Activated CD4-positive, CD25-positive, alpha-beta regulatory T cell treated with anti-CD3 and anti-CD28 coated beads, Interleukin-2, amount 50 U/mL, for 72 hours (primary cell): ENCODE measurements at regions not wholly inside any gene's neighbourhood (a gene's known extent, or its start where the extent isn't known, plus 50 kb on each side); places are given as distances from the start of the nearest gene placed in this dataset.

Experiments
- DNase-seq: peaks from one replicate; pipeline ENCODE4 v3.0.0; 2021

- DNase-seq: no peak
Observed at GRCh38 chr15:58330741-58331559, 100.8 kb upstream of the LIPC start.

DNA sequence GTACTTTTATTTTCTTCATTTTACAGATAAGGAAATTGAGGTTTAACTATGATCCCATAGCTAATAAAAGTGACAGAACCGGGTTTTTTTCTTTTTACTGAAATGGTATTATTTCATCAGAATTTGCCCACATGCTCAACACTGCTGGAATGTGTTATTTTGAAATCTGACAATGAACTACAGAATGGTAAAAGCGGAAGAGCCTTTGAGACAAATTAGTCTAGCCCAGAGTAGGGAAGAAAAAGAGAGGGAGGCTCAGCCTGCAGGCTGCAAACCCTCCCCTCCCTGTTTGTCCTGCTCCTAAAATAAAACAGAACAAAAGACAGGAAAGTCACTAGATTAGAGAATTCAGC, 100.3 kb upstream of the LIPC start:
- no peak for DNase-seq

GRCh38 chr15:58331913-58332675, 99.7 kb upstream of the LIPC start:
- DNase-seq: peak; percentile 75

- DNase-seq: no peak
Observed at GRCh38 chr15:58332676-58333400, 99.0 kb upstream of the LIPC start.

DNA sequence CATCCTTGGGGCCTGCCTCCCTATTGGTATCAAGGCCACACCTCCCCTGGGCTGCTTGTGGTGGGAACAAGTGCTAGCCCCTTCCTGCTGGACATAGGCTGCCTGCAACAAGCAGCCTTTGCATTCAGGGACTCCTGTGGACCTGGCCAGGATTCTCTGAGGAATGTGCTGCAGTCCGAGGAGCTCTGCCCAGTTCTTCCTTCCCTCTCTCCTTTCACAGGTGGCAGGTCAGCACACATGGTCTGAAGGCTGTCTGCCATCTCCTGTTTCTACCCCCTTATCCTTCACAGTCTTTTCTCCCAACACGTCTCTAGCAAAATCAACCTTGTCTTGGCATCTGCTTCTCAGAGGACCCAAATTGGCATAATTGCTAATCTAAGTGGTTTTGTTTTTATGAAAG, 97.0 kb upstream of the LIPC start:
- no peak for DNase-seq

GRCh38 chr15:58336161-58336560, 95.6 kb upstream of the LIPC start:
- DNase-seq: no peak

- DNase-seq: no peak
Observed at GRCh38 chr15:58340176-58340575, 91.6 kb upstream of the LIPC start.

- no peak for DNase-seq
Observed at GRCh38 chr15:58342508-58342907, 89.3 kb upstream of the LIPC start.

DNA sequence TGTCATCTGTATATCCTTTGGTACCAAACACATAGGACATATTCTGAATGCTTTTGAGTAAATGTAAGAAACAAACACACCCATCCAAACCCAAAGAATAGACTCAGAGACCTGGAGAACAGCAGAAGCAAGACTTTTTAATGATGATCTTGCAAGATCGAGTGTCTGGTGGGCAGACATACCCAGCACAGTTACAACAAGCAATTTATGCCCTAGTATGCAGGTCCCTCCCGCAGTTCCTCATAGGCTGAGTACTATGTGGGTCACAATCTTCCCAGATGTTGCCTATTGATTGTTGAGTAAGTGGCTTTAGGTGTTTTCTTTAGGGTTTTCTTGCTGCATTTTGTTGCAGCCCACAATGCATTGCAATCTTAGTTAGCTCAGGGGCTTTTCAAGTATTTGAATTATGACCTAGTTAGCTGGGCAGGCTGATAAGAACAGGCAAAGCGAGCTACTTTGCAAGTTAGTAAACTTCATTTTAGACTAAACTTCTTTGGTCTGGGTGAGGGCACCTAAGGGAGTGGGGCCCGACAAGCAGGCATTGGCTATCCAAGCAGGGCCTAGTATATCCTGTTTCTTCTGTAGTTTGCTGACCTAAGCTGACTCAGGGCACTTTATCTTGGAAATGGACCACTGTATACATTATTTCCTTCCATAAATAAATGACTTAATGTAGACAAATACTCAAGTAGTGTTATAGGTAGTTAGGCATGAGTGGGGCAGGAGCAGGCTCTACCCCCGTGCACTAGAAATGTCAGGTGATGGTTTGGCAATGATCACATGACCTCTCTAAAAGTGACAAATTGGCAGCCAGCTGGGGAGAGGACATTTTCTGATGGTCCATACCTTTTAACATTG, 87.3 kb upstream of the LIPC start:
- DNase-seq: no peak

DNA sequence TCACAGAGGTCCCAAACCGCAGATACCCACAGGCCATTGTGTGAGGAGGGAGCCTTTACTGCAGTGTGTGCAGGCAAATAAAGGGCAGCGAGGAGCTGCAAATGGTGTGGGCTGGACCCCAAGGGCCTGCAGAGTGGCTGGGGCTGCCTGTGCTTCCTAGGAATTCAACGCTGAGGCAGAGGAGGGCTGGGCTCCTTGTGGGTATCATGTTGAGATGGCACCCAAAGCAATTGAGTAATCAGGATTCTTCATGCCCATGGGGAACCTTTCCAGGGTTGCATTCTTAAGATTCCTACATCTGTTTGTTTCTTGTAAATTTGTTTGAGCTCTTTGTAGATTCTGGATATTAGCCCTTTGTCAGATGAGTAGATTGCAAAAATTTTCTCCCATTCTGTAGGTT, 85.4 kb upstream of the LIPC start:
- DNase-seq: no peak

GRCh38 chr15:58348095-58348812, 83.5 kb upstream of the LIPC start:
- DNase-seq: no peak

DNA sequence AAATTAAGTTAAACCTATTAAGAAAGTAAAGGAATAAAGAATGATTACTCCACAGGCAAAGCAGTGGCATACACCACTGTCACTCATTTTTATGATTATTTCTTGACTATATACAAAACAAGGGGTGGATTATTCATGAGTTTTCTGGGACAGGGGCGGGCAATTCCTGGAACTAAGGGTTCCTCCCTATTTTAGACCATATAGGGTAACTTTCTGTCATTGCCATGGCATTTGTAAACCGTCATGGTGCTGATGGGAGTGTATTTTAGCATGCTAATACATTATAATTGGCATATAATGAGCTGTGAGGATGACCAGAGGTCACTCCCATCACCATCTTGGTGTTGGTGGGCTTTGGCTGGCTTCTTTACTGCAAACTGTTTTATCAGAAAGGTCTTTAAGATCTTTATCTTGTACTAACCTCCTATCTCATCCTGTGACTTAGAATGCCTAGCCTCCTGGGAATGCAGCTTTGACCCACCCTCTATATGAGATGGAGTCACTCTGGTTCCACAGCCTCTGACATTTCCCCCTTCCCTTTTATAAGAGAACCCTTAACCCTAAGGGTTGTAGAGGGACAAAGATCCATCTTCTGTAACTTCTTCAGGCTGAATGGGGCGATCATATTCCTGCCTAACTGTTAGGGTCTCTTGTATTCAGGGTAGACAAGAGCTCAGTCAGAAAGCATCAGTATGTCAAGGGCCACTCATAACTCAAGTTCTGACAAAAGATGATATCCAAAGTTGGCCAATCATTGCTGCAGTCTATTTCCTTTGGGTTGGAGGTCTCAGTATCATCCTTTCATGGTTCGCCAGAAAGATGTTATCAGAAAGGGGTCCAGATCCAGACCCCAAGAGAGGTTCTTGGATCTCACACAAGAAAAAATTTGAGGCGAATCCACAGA, 79.5 kb upstream of the LIPC start:
- DNase-seq: no peak

DNA sequence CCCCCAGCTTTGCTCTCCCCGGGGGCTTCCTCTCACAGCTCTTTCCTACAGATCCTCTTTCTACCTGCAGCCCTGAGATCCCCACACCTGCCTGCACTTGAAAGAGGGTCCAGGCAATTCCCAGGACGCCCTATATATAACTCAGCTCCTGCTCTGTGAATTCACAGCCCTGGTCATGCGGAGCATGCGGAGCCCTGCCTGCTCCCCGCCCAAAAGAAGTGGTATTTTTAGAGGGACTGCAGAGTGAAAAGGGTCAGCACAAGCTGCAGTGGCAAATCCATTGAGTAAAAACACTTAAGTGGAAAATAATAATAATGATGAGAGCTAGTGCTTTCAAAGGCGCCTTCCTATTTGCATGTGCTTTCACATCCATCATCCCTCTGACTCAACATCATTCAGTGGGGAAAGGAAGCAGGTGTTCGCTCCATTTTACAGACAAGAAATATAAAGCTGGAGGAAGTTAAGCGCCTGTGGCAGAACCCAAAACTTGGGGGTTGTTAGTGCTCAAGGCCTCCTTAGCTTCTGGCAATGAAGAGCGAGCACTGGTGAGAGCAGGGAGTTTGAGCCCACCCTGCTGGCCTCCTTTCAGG, 76.3 kb upstream of the LIPC start:
- no peak for DNase-seq

GRCh38 chr15:58355973-58356372, 75.8 kb upstream of the LIPC start:
- no peak for DNase-seq

DNA sequence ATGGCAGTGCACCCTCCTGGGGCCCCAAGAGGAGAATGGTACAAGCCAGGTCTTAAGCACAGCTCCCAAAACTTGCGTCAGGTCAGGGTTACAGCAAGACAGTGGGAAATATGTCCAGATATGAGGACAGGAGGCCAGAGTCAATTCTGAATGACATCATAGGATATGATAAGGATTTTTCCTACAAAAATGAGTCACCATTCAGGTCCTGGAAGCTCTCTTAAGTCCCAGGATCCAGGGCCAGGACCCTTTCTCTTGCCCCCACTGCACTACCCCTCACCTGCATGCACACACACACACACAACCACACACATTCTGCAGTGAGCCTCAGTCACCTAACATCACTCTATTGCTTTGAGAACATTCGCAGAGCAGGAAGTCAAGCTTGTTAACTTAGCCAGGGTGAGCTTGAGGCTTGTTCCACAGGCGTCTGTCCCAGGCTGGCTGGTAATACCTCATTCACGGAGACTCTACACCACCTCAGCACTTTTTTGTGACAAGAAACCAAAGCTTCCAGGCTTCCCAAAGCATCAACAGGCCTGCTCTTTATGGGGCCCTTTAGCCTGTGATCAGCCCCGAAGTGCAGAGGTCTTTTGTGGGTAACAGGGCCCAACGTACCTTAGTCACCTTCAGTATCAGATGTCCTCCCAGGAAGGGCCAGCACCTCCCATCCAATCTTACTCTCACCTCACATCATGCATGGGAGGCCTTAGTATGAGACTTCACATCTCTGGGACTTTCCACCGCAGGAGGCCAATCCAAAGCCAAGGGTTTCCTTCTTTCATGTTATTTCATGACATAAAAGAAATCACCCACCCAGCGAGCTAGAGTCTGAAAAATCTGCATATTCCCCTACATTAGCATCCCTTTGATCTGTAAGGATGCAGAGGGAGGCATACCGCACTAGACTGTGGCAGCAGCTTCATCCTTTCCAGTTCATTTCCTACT, 74.0 kb upstream of the LIPC start:
- DNase-seq: no peak

DNA sequence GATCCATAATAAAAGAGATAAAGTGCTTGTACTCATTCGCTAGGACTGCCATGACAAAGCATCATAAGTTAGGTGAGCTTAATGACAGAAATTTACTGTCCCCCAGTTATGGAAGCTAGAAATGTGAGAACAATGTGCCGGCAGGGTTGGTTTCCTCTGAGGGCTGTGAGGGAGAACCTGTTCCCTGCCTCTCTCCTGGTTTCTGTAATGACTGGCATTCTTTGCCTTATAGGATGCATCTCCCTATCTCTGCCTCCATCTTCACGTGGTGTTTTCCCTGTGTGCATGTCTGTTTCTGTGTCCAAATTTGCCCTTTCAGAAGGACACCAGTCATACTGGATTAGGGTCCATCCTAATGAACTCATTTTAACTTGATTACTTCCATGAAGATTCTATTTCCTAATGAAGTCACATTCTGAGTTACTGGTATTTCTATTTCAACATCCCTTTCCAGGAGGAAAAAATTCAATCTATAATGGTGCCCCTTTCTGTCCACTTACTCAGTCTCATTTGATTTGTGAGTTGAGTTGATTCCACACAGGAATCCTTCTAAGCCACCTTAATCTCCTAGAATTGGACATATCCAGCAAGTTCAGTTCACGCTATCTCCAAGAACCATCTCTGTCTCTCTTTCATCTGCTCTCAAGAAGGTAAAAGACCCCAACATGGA, 71.2 kb upstream of the LIPC start:
- DNase-seq: no peak

- no peak for DNase-seq
Observed at GRCh38 chr15:58361273-58361759, 70.5 kb upstream of the LIPC start.

GRCh38 chr15:58362262-58362922, 69.4 kb upstream of the LIPC start:
- no peak for DNase-seq
